ENCODE measurements at regions not wholly inside any gene's neighbourhood (a gene's known extent, or its start where the extent isn't known, plus 50 kb on each side); places are given as distances from the start of the nearest gene placed in this dataset.

DNA sequence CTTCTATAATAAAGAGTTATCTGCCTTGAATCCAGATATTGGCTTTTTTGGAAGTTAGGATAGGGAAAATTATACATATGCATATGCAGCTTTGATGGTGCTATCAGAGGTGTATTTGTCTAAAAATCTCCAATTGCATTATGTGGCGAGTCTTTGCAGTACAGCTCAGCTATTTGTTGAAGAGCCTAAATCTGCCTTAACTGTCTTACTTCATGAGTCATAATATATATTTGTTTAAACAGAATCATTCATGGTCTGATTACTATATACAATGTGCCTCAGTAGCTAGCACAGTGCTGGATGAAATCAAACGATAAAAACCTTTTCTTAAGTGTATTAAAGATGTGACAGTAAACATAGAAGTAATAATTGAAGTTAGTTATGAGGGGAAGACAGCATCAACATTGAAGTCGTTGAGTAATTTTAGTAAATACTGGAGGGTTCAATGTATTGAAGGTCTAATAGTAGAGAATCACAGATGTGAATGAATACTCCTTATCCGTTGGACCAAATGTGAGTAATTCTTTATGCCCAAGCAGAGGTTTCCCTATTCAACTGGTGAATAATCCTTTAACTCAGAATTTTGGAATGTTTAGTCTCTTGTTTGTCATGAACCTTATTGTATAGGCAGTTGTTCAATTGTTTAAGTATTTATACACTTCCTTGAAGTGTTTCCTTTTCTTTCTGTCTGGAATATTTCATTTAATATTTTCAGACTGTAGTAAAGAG lies 74.8 kb upstream of the NAALADL2 start:
- TF ChIP-seq TAF1 (IDR thresholded peaks at IDR 0.05; ENCODE audit: borderline replicate concordance, low read depth, low read length) (no peak), POLR2AphosphoS5 (IDR thresholded peaks at IDR 0.05; ENCODE audit: low read depth, low read length) (no peak)

Data from GM12892 (cell line).